HG03039 (cell line): ENCODE measurements at regions not wholly inside any gene's neighbourhood (a gene's known extent, or its start where the extent isn't known, plus 50 kb on each side); places are given as distances from the start of the nearest gene placed in this dataset.
"Not testable (repeated sequence)": the region's sequence is repeated elsewhere in the genome, so short reads cannot be mapped to it uniquely, and the experiment has no call there.

Experiments
- ATAC-seq: cut with Tn5 transposase; IDR thresholded peaks from one replicate; pipeline ENCODE4 v1.9.1; 2021; ENCODE audit warnings: mild to moderate bottlenecking, moderate library complexity; ENCODE audit not compliant: unreplicated experiment

DNA sequence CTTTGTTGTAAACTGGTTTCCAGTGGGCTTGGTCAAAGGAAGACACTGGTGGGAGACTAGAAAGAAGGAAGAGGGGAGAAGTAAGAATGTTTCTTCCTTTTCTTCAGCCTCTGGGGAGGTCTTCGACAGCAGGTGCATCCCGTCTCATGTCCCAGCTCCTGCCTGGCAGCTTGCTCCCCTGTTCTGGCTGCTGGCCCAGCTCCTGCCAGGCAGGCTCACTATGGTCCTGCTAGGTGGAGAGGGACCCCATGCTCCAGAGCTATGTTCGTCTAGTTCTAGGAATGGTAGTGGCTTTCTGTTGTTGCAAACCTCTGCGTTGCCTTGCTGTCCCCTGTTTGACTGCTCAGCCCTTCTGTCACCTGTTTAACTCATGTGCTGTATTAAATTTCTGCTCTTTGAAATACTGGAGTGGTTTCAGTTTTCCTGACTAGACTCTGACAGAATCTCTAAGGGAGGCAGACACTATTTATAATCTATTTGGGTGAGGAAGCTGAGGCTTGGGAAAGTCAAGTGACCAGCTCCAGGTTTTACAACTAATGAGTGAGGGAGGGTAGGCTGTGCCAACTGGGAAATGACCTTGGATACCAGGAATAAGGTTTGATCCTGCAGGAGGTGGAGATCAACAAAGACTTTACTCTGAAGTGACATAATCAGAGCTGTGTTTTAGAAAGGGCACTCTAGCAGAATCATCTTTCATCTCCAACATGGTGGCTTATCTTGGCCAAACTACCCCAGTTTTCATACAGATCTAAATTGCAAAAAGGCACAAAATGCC lies 94.7 kb upstream of the DDHD1 start:
- ATAC-seq, result no peak

DNA sequence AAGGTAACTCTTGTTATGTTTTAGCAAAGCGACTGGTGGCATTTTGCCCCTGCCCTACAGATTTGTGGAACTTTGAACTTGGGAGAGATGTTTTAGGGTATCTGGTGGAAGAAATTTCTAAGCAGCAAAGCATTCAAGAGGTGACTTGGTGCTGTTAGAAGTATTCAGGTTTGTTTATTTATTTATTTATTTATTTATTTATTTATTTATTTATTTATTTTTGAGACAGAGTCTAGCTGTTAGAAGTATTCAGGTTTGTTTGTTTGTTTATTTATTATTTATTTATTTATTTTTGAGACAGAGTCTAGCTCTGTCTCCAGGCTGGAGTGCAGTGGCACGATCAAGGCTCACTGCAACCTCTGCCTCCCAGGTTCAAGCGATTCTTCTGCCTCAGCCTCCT lies 89.8 kb upstream of the DDHD1 start:
- ATAC-seq, result not testable (repeated sequence)

DNA sequence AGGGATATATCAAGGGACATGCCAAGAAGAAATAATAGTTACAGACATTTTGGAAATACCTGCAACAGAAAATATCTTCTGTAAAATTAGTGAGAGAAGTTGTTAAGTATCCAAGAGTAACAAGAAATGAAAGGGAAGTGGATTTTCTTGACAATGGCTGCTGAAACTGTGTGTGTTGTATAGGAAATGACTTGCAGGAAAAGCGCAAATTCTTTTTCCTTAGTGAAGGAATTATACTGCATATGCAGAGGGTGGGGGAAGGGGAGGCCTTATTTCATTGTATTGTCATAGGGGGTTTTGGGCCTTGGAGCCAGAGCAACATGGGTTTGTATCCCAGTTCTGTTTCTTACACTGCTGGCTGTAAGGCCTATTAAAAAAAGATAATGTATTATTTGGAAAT lies 84.4 kb upstream of the DDHD1 start:
- no peak for ATAC-seq

DNA sequence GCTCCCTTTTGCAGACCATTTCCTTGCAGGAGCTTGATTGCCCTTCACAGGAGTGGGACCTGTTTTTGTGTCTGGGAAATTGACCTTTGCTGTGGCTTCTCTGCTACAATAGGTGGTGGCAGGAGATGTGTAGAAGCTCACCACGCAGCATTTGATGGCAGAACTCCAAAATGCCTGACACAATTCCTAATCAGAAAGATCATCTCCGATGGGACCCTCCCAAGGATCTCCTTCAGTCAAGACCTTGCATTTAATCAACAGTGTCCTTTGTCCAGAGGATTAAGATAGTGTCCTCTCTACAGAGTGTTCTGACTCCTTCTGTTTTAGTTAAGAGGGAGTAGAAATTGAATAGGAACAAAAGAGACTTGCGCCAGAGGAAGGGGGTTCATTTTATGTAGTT lies 83.6 kb upstream of the DDHD1 start:
- ATAC-seq, result no peak

DNA sequence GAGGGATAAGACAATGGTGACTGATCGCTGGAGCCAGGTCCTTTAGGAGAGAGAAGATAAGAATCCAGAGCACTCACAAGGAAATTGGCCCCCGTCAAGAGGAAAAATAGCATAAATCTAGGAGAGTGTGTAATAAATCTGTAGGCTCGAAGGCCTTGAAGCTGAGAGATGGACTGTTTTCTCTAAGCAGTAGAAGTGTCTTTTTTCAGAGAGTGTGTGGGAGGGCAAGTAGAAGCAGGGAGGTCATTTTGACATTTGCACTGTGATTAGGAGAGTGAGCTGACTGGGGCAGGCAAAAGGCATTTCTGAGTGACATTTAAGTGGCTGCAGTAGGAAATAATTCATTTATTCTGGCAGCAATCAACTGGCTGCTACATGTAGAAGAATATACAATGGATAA lies 78.0 kb upstream of the DDHD1 start:
- no peak for ATAC-seq

DNA sequence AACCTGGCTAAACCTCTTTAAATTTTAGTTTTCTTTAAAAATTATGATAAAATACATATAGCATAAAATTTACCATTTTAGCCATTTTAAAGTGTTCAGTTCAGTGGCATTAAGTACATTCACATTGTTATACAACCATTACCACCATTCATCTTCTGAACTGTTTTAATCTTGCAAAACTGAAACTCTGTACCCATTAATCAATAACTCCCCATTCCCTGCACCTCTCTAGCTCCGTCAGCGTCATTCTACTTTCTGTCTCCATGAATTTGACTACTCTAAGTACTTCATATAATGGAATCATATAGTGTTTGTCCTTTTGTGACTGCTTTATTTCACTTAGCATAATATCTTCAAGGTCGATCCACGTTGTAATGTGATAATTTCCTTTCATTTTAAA lies 75.8 kb upstream of the DDHD1 start:
- no peak for ATAC-seq

DNA sequence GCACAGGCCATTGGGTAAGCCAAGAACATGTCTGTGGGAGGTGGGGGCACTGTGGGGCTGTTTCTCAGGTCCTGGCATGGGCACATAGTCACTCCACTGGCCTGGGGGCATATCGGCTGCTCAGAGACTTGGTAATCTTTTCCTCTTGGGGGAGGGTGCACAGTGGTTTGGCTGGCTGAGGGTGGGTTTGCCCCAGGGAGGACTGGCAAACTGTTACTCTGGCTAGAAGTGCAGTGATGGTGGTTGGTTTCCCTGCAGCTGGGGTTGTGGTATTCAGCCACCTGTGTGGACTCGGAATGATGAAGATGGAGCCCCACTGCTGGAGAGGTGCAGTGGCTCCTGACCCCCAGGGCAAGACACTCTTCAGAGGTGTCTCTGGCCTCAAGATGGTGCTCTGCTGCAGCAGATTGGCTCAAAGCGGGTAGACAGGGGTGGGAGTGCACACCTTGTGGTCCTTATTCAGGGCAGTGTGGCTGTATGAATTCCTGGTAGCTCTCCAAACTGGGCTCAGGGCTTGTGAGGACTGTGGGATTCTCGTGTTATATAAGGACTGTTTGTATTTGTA lies 74.1 kb upstream of the DDHD1 start:
- no peak for ATAC-seq

DNA sequence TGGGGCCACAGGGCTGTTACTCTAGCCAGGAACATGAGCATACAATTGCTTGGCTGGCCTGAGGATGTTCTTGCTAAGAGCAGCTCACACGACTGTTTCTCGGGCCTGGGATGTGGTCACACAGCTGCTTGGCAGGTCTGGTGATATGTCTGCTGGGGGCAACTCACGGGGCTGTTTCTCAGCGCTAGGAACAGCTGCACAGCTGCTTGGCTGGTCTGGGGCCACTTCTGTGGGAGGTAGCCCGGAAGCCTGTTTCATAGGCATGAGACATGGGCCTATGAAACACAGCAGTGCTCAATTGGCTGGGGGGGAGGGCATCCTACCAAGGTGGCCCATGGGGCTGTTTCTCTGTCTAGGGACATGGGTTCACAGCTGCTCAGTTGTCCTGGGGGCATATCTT lies 73.4 kb upstream of the DDHD1 start:
- ATAC-seq, result no peak

DNA sequence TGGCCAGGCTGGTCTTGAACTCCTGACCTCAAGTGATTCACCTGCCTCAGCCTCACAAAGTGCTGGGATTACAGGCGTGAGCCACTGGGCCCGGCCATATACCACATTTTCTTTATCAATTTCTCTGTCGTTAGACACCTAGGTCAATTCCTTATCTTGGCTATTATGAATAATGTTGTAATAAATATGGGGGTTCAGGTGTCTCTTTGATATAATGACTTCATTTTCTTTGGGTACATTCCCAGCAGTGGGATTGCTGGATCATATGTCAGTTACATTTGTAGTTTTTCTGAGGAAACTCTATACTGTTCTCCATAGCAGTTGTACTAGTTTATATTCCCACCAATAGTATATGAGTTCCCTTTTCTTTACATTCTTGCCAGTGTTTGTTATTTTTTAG lies 67.8 kb upstream of the DDHD1 start:
- ATAC-seq, result no peak

DNA sequence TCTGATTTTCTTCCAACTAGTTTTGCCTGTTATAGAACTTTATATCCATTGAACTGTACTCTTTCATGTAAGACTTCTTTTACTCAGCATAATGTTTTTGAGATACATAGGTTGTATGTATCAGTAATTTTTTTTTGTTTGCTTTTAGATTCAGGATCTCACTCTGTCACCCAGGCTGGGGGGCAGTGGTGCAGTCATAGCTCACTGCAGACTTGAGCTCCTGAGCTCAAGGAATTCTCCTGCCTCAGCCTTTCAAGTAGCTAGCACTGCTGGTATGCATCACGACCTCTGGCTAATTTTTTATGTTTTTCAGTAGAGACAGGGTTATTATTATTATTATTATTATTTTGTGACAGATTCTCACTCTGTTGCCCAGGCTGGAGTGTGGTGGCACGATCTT lies 65.0 kb upstream of the DDHD1 start:
- ATAC-seq, result no peak

DNA sequence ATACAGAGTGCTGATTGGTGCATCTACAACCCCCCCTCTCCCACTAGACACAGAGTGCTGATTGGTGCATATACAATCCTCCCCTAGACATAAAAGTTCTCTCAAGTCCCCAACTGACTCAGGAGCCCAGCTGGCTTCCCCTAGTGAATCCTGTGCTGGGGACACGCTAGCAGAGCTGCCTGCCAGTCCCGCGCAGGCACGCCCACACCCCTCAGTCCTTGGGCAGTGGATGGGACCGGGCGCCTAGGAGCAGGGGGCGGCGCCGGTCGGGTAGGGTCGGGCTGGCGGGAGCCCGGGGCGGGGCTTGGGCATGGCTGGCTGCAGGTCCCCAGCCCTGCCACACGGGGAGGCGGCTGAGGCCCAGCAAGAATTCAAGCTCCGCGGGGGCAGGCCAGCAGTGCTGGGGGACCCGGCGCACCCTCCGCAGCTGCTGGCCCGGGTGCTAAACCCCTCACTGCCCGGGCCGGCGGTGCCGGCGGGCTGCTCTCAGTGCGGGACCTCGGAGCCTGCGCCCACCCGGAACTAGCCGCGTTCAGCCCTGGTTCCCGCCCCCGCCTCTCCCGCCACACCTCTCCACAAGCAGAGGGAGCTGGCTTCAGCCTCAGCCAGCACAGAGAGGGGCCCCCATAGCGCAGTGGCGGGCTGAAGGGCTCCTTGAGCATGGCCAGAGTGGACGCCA lies 64.3 kb upstream of the DDHD1 start:
- peak; percentile 99 for ATAC-seq

DNA sequence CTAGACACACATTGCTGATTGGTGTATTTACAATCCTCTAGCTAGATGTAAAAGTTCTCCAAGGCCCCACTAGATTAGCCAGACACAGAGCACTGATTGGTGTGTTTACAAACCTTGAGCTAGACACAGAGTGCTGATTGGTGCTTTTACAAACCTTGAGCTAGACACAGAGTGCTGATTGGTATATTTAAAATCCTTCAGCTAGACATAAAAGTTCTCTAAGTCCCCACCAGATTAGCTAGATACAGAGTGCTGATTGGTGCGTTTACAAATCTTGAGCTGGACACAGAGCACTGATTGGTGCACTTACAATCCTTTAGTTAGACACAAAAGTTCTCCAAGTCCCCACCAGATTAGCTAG lies 63.8 kb upstream of the DDHD1 start:
- not testable (repeated sequence) for ATAC-seq

DNA sequence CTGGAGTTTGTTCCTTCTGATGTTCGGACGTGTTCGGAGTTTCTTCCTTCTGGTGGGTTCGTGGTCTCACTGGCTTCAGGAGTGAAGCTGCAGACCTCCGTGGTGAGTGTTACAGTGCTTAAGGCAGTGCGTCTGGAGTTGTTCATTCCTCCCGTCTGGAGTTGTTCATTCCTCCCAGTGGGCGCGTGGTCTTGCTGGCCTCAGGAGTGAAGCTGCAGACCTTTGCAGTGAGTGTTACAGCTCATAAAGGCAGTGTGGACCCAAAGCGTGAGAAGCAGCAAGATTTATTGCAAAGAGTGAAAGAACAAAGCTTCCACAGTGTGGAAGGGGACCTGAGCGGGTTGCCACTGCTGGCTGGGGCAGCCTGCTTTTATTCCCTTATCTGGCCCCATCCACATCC lies 63.4 kb upstream of the DDHD1 start:
- not testable (repeated sequence) for ATAC-seq

DNA sequence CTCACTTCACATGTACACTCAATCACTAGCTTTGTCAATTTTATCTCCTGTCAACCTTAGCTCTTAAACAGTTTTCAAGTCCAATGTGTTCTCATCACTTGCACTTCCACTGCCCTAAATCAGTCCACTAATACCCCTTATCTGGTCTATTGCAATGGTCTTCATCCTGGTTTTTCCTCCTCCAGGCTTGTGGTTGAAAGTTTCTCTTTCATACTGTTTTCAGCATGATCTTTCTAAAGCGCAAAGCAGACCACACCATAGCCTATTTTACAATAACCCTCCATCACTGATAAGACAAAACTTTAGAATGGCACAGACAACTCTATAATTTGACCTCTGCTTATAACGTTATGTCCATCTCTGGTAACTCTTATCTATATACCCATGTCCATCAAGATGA lies 62.0 kb upstream of the DDHD1 start:
- ATAC-seq, result no peak

DNA sequence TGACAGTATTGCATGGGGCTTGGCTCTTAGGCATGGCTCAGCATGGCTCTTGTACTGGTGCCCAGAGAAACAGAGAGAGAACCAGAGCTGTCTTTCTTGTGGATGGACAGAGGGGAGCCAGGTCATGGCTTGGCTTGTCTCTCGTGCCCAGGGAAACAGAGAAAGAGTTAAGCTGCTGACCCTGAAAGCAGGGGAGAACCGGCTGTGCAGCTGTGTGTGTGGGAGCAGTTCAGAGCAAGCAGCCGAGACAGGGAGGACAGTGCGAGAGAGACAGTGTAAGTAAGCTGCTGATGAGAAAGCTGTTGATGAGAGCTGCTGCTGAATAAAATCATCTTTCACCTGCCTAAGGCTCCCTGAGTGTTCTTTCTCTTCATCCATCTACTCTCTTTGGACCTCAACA lies 61.3 kb upstream of the DDHD1 start:
- ATAC-seq, result no peak

DNA sequence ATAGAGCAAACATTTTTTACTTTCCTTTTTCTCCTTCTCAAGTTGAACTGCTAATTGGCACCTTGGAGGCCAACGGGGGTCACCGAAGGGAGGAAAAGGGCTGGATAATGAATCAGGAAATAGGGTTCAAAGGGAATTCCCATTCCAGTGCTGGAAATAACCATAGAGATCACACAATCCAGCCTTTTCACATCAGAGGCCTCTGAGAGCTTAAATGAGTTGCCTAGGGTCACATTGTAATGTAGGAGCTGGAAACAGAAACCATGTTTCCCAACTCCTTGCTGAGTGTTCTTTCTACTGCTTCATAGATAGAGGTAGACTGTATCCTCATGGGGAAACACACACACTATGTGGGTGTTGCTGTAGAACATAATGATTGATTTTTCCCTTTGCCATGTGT lies 60.6 kb upstream of the DDHD1 start:
- no peak for ATAC-seq

DNA sequence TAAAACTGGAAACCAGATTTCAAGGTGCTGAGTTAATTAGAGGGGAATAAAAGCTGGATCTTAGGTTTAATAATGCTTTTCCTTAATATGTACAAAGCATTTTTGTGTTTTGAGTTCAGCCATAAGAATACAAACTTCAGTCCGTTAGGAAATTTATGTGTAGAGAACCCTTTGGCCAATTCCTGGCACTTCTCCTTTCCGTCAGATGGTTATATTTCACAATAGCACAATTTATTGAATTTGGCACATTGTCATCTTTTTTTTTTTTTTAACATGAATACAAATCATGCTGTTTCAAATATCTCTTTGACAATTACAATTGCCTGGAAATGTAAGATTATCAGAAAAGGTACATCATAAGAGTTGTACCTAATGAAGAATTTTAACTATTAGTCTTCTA lies 56.2 kb upstream of the DDHD1 start:
- no peak for ATAC-seq
